GM10847 (cell line): ENCODE measurements at regions not wholly inside any gene's neighbourhood (a gene's known extent, or its start where the extent isn't known, plus 50 kb on each side); places are given as distances from the start of the nearest gene placed in this dataset.

Experiments used
- POLR2A ChIP-seq: IDR thresholded peaks from 2 replicates; pipeline ENCODE4 v1.6.1; 2011; ENCODE audit not compliant: insufficient read length; ENCODE audit errors: extremely low read depth

- no peak for TF ChIP-seq POLR2A
These were observed 73.5 kb upstream of the XCR1 start for GRCh38 chr3:46100812-46101211.

- no peak for TF ChIP-seq POLR2A
These were observed 71.1 kb upstream of the XCR1 start for GRCh38 chr3:46098319-46098761.

GRCh38 chr3:46097691-46098241 lies 70.5 kb upstream of the XCR1 start:
- peak; percentile 18 for TF ChIP-seq POLR2A

- no peak for TF ChIP-seq POLR2A
These were observed 69.5 kb upstream of the XCR1 start for GRCh38 chr3:46096781-46097180.

GRCh38 chr3:46096336-46096735 lies 69.1 kb upstream of the XCR1 start:
- no peak for TF ChIP-seq POLR2A

- no peak for TF ChIP-seq POLR2A
These were observed 68.0 kb upstream of the XCR1 start for GRCh38 chr3:46095307-46095706.

GRCh38 chr3:46094506-46094905 lies 67.2 kb upstream of the XCR1 start:
- TF ChIP-seq POLR2A = no peak

- TF ChIP-seq POLR2A = no peak
These were observed 66.7 kb upstream of the XCR1 start for GRCh38 chr3:46093966-46094365.

- no peak for TF ChIP-seq POLR2A
These were observed 66.2 kb upstream of the XCR1 start for GRCh38 chr3:46093327-46093942.

GRCh38 chr3:46092702-46093080 lies 65.4 kb upstream of the XCR1 start:
- no peak for TF ChIP-seq POLR2A

GRCh38 chr3:46091741-46092701 lies 64.7 kb upstream of the XCR1 start:
- no peak for TF ChIP-seq POLR2A

GRCh38 chr3:46091046-46091445 lies 63.8 kb upstream of the XCR1 start:
- no peak for TF ChIP-seq POLR2A

GRCh38 chr3:46090161-46090591 lies 62.9 kb upstream of the XCR1 start:
- no peak for TF ChIP-seq POLR2A

- no peak for TF ChIP-seq POLR2A
These were observed 62.1 kb upstream of the XCR1 start for GRCh38 chr3:46089237-46090011.

GRCh38 chr3:46087871-46088270 lies 60.6 kb upstream of the XCR1 start:
- TF ChIP-seq POLR2A = no peak
